GM03348 (cell line): ENCODE measurements at regions not wholly inside any gene's neighbourhood (a gene's known extent, or its start where the extent isn't known, plus 50 kb on each side); places are given as distances from the start of the nearest gene placed in this dataset.
A peak's percentile ranks its signal among the peaks of the same experiment; 100 is the strongest.

ENCODE experiments used
- DNase-seq: peaks from one replicate; pipeline ENCODE4 v3.0.0; 2012; ENCODE audit warnings: low spot score

- no peak for DNase-seq
These were observed 58.2 kb downstream of the MEX3B start for GRCh38 chr15:81987628-81988027.

- no peak for DNase-seq
These were observed 62.3 kb downstream of the MEX3B start for GRCh38 chr15:81983497-81983896.

GRCh38 chr15:81982808-81983207 lies 63.0 kb downstream of the MEX3B start:
- no peak for DNase-seq

- DNase-seq: no peak
These were observed 63.9 kb downstream of the MEX3B start for GRCh38 chr15:81981908-81982307.

- no peak for DNase-seq
These were observed 68.4 kb downstream of the MEX3B start for GRCh38 chr15:81977464-81977863.

GRCh38 chr15:81968691-81969090 lies 77.1 kb downstream of the MEX3B start:
- DNase-seq: no peak

GRCh38 chr15:81966631-81967030 lies 79.2 kb downstream of the MEX3B start:
- no peak for DNase-seq

- no peak for DNase-seq
These were observed 83.3 kb downstream of the MEX3B start for GRCh38 chr15:81962482-81962881.

- no peak for DNase-seq
These were observed 86.6 kb downstream of the MEX3B start for GRCh38 chr15:81959196-81959595.

- DNase-seq: no peak
These were observed 88.1 kb downstream of the MEX3B start for GRCh38 chr15:81957698-81958097.

- DNase-seq: no peak
These were observed 90.3 kb downstream of the MEX3B start for GRCh38 chr15:81955382-81956062.

- no peak for DNase-seq
These were observed 91.5 kb downstream of the MEX3B start for GRCh38 chr15:81954158-81954783.

GRCh38 chr15:81950841-81951414 lies 94.9 kb downstream of the MEX3B start:
- DNase-seq: peak; percentile 56

GRCh38 chr15:81948751-81949150 lies 97.1 kb downstream of the MEX3B start:
- no peak for DNase-seq

- no peak for DNase-seq
These were observed 97.6 kb downstream of the MEX3B start for GRCh38 chr15:81948222-81948621.

- DNase-seq: peak; percentile 62
These were observed 98.3 kb downstream of the MEX3B start for GRCh38 chr15:81947548-81947947.

- no peak for DNase-seq
These were observed 100.7 kb downstream of the MEX3B start for GRCh38 chr15:81945014-81945615.

- DNase-seq: no peak
These were observed 103.1 kb downstream of the MEX3B start for GRCh38 chr15:81942655-81943195.

GRCh38 chr15:81942157-81942556 lies 103.7 kb downstream of the MEX3B start:
- DNase-seq: no peak

GRCh38 chr15:81941479-81941878 lies 104.3 kb downstream of the MEX3B start:
- no peak for DNase-seq

- peak; percentile 31 for DNase-seq
These were observed 105.1 kb downstream of the MEX3B start for GRCh38 chr15:81940467-81941451.
